ENCODE measurements at regions not wholly inside any gene's neighbourhood (a gene's known extent, or its start where the extent isn't known, plus 50 kb on each side); places are given as distances from the start of the nearest gene placed in this dataset.

DNA sequence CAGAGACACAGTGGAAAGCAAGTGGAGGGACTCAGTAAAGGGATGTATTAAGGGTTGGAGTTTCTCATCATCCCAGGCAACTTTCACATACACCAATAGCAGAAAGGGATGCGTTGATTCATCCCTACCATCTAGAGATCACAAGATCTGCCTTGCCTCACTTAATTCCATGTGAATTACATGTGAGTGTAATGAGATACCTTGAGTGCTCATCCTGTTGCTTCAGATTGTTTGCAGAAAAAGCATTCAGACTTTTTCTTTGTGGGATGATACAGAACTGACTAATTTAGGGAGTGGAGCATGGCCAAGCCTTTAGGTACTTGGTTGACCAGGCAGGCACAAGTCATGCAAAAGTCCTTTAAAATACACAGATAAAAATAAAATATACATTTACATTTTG is 124.8 kb upstream of the SLIT2 start:
- intact Hi-C loops (cut with DNase I; ENCODE audit: low total_unique reads): no loop called here
- WGBS, 2 donors (ENCODE audit: low coverage in 1 of 2): 80 to 95% methylated on average over 1 of the region's 1 CpG
- H3K27ac ChIP-seq: no peak overlapping the region
- H3K27me3 ChIP-seq: no peaks in the 10 kb centered on the region
- H3K9me3 ChIP-seq: no peaks in the 10 kb centered on the region
- DNase-seq: no peak
- H3K4me3 ChIP-seq: no peak overlapping the region
- no peaks in the 10 kb centered on the region for H3K4me1 ChIP-seq
- in situ Hi-C loops (cut with MboI; ENCODE audit: low pct_ligation_motif_present in 1 of 4, low pct_unique_long_range_greater_than_20kb in 1 of 4, low sequenced_read_pairs in 3 of 4): no loop called here
- TF ChIP-seq EP300 (IDR thresholded peaks at IDR 0.05; ENCODE audit: low read depth) (no peak), POLR2A (IDR thresholded peaks at IDR 0.05) (no peak), POLR2AphosphoS5 (IDR thresholded peaks at IDR 0.05) (no peak)
- TF ChIP-seq, protein P1, sequence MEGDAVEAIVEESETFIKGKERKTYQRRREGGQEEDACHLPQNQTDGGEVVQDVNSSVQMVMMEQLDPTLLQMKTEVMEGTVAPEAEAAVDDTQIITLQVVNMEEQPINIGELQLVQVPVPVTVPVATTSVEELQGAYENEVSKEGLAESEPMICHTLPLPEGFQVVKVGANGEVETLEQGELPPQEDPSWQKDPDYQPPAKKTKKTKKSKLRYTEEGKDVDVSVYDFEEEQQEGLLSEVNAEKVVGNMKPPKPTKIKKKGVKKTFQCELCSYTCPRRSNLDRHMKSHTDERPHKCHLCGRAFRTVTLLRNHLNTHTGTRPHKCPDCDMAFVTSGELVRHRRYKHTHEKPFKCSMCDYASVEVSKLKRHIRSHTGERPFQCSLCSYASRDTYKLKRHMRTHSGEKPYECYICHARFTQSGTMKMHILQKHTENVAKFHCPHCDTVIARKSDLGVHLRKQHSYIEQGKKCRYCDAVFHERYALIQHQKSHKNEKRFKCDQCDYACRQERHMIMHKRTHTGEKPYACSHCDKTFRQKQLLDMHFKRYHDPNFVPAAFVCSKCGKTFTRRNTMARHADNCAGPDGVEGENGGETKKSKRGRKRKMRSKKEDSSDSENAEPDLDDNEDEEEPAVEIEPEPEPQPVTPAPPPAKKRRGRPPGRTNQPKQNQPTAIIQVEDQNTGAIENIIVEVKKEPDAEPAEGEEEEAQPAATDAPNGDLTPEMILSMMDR (IDR thresholded peaks at IDR 0.05): no peak
- no peaks in the 10 kb centered on the region for H3K36me3 ChIP-seq

DNA sequence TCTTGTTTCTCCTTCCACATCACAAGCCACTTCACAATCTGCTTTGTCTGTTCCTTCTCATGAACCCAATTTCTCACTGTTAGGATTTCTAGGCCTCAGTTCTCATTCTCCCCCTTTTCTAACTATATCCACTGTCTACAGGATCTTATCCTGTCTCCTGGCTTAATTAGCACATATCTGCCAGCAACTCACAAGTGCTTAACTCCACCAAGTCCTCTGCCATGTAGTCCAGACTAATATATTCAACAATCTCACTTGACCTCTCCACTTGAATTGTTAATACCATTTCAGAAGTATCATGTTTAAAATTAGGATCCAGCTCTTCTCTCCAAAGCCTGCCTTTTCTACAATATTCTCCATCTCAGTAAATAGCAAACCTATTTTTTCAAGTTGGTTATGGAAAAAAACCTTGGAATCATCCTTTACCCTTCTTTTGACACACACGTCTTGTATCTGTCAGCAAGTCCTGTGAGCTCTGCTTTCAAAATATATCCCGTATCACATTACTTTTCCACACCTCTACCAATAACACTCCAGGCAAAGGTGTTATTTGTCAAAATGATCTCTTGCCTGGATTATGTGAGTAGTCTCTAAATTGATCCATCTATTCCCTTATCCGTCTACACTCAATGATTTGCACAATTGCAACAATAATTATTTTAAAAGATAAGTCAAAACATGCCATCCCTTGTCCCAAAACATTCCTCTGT is 127.2 kb upstream of the SLIT2 start:
- no peaks in the 10 kb centered on the region for H3K4me1 ChIP-seq
- TF ChIP-seq POLR2A (IDR thresholded peaks at IDR 0.05) (no peak), EP300 (IDR thresholded peaks at IDR 0.05; ENCODE audit: low read depth) (no peak), POLR2AphosphoS5 (IDR thresholded peaks at IDR 0.05) (no peak)
- TF ChIP-seq, protein P1 (IDR thresholded peaks at IDR 0.05): no peak
- H3K9me3 ChIP-seq: no peaks in the 10 kb centered on the region
- no peaks in the 10 kb centered on the region for H3K27me3 ChIP-seq
- WGBS, 2 donors (ENCODE audit: low coverage in 1 of 2): 80 to 92% methylated on average over 3 of the region's 3 CpGs
- intact Hi-C loops (cut with DNase I; ENCODE audit: low total_unique reads) (no loop called here), in situ Hi-C loops (cut with MboI; ENCODE audit: low pct_ligation_motif_present in 1 of 4, low pct_unique_long_range_greater_than_20kb in 1 of 4, low sequenced_read_pairs in 3 of 4) (no loop called here)
- H3K36me3 ChIP-seq: no peaks in the 10 kb centered on the region
- H3K27ac ChIP-seq: no peak overlapping the region
- no peak for DNase-seq
- no peak overlapping the region for H3K4me3 ChIP-seq

DNA sequence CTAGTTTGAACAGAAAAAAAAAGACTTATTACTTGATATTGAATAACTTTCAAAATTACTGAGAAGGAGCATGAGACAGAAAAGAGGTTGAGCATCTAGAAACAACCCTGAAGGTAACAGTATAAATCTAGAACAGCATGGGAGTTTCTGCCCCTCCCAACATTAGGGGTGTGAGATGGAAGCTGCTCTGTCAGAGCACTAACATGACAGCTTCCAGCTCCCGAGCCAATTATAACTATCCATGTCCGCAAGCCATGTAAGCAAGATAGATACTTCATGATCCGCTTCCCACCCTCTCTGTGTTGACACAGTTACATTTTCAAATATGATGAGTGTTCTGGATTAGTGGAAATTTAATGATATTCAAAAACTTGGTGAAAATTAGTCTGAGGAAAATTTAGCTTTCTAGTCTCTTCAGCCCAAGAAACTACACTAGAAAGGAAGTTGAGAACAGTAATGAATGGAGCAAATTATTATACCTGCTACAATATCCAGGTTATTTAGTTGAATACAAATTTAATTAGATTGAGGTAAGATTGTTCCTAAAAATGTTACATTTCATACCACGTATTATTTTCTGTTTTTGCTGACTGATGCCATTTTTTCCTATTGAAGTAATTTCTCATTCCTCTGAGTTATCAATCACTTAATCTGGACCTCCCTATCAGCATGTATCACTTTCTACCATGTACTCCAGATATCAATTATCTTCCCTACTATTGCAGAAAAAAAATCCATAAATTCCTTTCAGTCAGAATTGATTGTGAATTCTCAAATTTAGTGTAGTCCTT is 129.3 kb upstream of the SLIT2 start:
- WGBS, 2 donors (ENCODE audit: low coverage in 1 of 2): 83 to 89% methylated on average over 2 to 4 of the region's 4 CpGs
- no peak for TF ChIP-seq POLR2A (IDR thresholded peaks at IDR 0.05)
- no peak for TF ChIP-seq POLR2AphosphoS5 (IDR thresholded peaks at IDR 0.05)
- no peak for TF ChIP-seq EP300 (IDR thresholded peaks at IDR 0.05; ENCODE audit: low read depth)
- TF ChIP-seq, protein P1 (IDR thresholded peaks at IDR 0.05): no peak
- Histone ChIP-seq H3K4me3 (no peak overlapping the region), H3K4me1 (no peaks in the 10 kb centered on the region), H3K27me3 (no peaks in the 10 kb centered on the region), H3K9me3 (no peaks in the 10 kb centered on the region), H3K36me3 (no peaks in the 10 kb centered on the region), H3K27ac (no peak overlapping the region)
- DNase-seq: no peak
- intact Hi-C loops (cut with DNase I; ENCODE audit: low total_unique reads) (no loop called here), in situ Hi-C loops (cut with MboI; ENCODE audit: low pct_ligation_motif_present in 1 of 4, low pct_unique_long_range_greater_than_20kb in 1 of 4, low sequenced_read_pairs in 3 of 4) (no loop called here)

DNA sequence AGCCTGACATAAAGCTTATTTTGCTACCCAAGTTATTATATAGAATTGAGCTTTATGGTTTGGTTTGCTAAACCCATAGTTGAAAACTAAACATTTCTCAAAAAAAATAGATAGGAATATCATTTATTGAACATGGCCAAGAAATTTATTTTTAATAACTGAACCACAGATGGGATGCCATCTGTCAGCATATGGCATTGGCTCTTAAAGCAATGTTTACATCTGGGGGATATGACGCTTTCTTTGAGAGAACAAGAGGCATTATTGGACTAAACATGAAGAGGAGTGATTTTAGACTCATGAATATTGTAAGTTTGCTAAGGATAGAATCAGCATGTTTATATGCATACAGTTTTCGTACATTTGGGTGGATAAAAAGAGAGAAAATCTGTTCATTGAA is 132.6 kb upstream of the SLIT2 start:
- in situ Hi-C loops (cut with MboI; ENCODE audit: low pct_ligation_motif_present in 1 of 4, low pct_unique_long_range_greater_than_20kb in 1 of 4, low sequenced_read_pairs in 3 of 4): no loop called here
- intact Hi-C loops (cut with DNase I; ENCODE audit: low total_unique reads): no loop called here

More for the DNA sequence above, 132.6 kb upstream of the SLIT2 start:
- Histone ChIP-seq H3K27me3 (no peaks in the 10 kb centered on the region), H3K9me3 (no peaks in the 10 kb centered on the region), H3K4me1 (no peaks in the 10 kb centered on the region), H3K4me3 (no peak overlapping the region), H3K36me3 (no peaks in the 10 kb centered on the region), H3K27ac (no peak overlapping the region)
- DNase-seq: no peak
- WGBS, 2 donors (ENCODE audit: low coverage in 1 of 2): 34 to 76% methylated on average over 2 of the region's 2 CpGs
- TF ChIP-seq EP300 (IDR thresholded peaks at IDR 0.05; ENCODE audit: low read depth) (no peak), POLR2A (IDR thresholded peaks at IDR 0.05) (no peak), POLR2AphosphoS5 (IDR thresholded peaks at IDR 0.05) (no peak)
- TF ChIP-seq, protein P1 (IDR thresholded peaks at IDR 0.05): no peak

All from transverse colon (tissue), 4 donors.